Nephron (organoid): ENCODE measurements at regions not wholly inside any gene's neighbourhood (a gene's known extent, or its start where the extent isn't known, plus 50 kb on each side); places are given as distances from the start of the nearest gene placed in this dataset.

Experiments used
- H3K27ac Mint-ChIP-seq, 3 experiments: 2 replicates each; pipeline ENCODE4 v1.8.0; 2020; ENCODE audit warnings: mixed read lengths in 3 of 3, mild to moderate bottlenecking in 2 of 3, moderate library complexity in 1 of 3
- H3K27me3 Mint-ChIP-seq: 2 replicates; pipeline ENCODE4 v1.8.0; 2021; ENCODE audit warnings: low read depth, mild to moderate bottlenecking, moderate library complexity, mixed read lengths
- H3K36me3 Mint-ChIP-seq: 2 replicates; pipeline ENCODE4 v1.8.0; 2020; ENCODE audit warnings: low read depth, mixed read lengths
- H3K4me1 Mint-ChIP-seq: 2 replicates; pipeline ENCODE4 v1.8.0; 2020; ENCODE audit warnings: mixed read lengths
- H3K4me3 Mint-ChIP-seq, 3 experiments: 2 replicates each; pipeline ENCODE4 v1.8.0; 2020; ENCODE audit warnings: mild to moderate bottlenecking in 3 of 3, mixed read lengths in 3 of 3, moderate library complexity in 2 of 3
- H3K9me3 Mint-ChIP-seq: 2 replicates; pipeline ENCODE4 v1.8.0; 2020; ENCODE audit warnings: mixed read lengths
- TF ChIP-seq, protein P1 (sequence below), 3 experiments: fragments of 200-600 bp; sonication (generic); IDR thresholded peaks; one replicate each; pipeline ENCODE4 v1.5.0; 2021; ENCODE audit warnings: antibody characterized with exemption in 3 of 3; ENCODE audit not compliant: unreplicated experiment in 3 of 3

DNA sequence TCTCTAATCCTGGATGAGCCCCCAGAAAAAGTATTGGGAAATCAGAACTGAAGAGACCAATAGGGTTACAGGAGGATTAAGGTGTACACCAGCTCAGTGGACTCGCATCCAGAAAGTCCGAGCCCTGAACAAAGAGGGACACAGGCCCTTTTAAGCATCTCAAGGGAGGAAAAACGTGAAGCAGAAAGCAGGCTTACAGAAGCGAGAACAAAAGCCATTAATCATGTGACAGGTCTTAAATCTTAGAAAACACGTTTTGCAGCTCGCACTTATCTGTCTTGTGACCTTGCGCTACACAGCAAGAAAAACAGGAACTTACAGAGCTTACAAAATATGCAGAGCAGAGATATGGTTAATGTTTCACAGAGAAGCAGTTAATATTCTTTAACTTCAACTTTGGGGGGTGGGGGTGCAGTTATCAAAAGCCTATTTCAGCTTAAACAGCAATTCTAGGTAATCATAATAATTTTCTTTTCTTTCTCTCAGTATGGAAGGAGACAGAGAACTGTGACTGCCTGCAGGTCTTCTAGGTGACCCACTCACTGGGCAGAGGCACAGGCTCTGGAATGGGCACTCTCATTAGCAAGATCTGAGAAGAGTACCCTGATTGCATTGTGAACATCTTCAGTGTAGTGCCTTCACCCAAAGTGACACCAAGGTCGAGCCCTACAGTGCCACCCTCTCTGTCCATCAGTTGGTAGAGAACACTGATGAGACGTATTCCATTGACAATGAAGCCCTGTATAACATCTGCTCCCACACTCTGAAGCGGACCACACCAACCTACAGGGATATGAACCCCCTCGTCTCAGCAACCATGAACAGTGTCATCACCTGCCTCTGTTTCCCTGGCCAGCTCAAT lies 65.0 kb upstream of the MOCS1 start:
- Mint-ChIP-seq H3K4me1 (no peaks in the 10 kb centered on the region), H3K4me3 (no peak overlapping the region), H3K36me3 (peaks cover 6% of the 10 kb centered on the region), H3K9me3 (peaks cover 48% of the 10 kb centered on the region), H3K27ac (no peak overlapping the region), H3K27me3 (peaks cover 8% of the 10 kb centered on the region)
- TF ChIP-seq, protein P1, sequence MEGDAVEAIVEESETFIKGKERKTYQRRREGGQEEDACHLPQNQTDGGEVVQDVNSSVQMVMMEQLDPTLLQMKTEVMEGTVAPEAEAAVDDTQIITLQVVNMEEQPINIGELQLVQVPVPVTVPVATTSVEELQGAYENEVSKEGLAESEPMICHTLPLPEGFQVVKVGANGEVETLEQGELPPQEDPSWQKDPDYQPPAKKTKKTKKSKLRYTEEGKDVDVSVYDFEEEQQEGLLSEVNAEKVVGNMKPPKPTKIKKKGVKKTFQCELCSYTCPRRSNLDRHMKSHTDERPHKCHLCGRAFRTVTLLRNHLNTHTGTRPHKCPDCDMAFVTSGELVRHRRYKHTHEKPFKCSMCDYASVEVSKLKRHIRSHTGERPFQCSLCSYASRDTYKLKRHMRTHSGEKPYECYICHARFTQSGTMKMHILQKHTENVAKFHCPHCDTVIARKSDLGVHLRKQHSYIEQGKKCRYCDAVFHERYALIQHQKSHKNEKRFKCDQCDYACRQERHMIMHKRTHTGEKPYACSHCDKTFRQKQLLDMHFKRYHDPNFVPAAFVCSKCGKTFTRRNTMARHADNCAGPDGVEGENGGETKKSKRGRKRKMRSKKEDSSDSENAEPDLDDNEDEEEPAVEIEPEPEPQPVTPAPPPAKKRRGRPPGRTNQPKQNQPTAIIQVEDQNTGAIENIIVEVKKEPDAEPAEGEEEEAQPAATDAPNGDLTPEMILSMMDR (IDR thresholded peaks at IDR 0.05; ENCODE audit: unreplicated experiment in 3 of 3) = no peak

DNA sequence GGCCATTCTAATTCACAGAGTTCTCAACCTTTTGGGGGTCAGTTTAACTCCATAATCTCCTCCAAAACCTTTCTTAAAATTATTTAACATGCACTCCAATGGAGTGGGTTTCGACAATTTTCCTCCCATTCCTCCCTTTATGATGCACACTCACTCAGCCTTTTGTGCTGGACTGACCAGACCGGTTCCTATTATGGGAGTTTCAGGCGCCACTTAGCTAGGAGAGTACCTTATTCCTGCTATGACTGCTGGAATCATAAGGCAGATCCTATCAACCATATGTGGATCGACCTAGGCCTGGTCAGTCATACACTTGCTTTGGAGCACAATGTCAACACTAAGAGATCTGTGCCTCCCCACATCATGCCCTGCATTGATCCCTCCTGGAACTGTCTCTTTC lies 63.9 kb upstream of the MOCS1 start:
- H3K4me3 Mint-ChIP-seq = no peak overlapping the region
- H3K36me3 Mint-ChIP-seq = peaks cover 6% of the 10 kb centered on the region
- peaks cover 50% of the 10 kb centered on the region for H3K9me3 Mint-ChIP-seq
- TF ChIP-seq, protein P1 (IDR thresholded peaks at IDR 0.05; ENCODE audit: unreplicated experiment in 3 of 3) = no peak
- H3K27ac Mint-ChIP-seq = no peak overlapping the region
- peaks cover 9% of the 10 kb centered on the region for H3K27me3 Mint-ChIP-seq
- H3K4me1 Mint-ChIP-seq = no peaks in the 10 kb centered on the region

DNA sequence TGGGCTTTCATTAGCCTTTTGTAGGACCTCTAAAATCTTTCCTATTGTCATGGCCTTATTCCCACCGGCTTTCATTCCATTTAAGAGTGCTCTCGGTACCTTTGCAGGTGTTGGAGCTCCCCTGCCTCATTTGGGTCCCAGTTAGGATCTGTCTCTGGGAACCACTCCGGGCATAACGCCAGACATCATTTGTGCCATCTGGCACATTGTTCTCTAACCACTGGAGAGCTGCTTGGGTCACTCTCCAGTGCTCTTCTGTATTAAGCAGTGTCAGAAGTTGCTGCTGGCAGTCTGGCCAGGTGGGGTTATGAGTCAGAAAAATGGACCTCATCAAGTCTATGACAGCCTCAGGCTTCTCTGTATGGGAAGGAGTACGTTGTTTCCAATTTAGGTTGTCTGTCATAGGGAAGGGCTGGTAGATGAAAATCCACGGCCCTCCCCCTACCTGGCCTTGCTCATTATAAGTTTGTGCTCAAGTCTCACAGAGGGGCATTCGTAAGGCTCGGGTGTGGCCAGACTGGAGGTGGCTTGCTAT lies 62.9 kb upstream of the MOCS1 start:
- H3K27me3 Mint-ChIP-seq = peaks cover 12% of the 10 kb centered on the region
- no peak overlapping the region for H3K27ac Mint-ChIP-seq
- no peak overlapping the region for H3K4me3 Mint-ChIP-seq
- H3K36me3 Mint-ChIP-seq = peaks cover 11% of the 10 kb centered on the region
- no peaks in the 10 kb centered on the region for H3K4me1 Mint-ChIP-seq
- H3K9me3 Mint-ChIP-seq = peaks cover 58% of the 10 kb centered on the region
- TF ChIP-seq, protein P1 (IDR thresholded peaks at IDR 0.05; ENCODE audit: unreplicated experiment in 3 of 3) = no peak

DNA sequence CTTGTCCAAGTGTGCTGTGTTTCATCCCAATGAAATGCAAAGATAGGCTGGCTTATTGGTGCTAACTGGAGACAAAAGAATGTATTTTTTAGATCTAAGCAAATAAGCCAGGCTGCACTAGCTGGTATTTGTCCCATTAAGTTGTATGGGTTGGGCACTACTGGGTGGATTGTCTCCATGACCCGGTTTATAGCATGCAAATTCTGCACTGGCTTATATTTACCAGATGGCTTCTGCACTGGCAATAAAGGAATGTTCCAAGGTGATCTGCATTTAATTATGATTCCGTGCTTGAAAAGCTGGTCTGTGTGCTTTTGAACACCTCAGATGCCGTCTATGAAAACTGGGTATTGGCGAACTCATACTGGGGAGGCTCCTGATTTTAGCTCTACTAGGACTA lies 61.4 kb upstream of the MOCS1 start:
- Mint-ChIP-seq H3K27ac (no peak overlapping the region), H3K4me1 (no peaks in the 10 kb centered on the region), H3K9me3 (peaks cover 55% of the 10 kb centered on the region), H3K27me3 (peaks cover 12% of the 10 kb centered on the region), H3K4me3 (no peak overlapping the region), H3K36me3 (peaks cover 11% of the 10 kb centered on the region)
- TF ChIP-seq, protein P1 (IDR thresholded peaks at IDR 0.05; ENCODE audit: unreplicated experiment in 3 of 3) = no peak

DNA sequence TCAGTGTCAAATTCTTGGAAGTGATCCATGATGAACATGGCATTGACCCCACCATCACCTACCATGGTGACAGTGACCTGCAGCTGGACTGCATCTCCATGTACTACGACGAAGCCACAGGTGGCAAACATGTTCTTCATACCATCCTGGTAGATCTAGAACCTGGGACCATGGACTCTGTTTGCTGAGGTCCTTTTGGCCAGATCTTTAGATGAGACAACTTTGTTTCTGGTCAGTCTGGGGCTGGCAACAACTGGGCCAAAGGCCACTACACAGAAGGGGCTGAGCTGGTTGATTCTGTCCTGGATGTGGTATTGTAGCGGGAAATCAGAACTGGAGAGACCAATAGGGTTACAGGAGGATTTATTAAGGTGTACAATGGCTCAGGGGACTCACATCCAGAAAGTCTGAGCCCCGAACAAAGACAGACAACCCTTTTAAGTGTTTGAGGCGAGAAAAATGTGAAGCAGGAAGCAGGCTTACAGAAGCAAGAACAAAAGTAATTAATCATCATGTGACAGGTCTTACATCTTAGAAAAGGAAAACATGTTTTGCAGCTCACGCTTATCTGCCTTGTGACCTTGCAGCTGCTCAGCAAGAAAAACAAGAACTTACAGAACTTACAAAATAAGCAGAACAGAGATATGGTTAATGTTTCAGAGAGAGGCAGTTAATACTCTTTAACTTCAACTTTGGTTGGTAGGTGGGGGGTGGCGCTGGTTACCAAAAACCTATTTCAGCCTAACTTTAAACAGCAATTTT lies 58.8 kb upstream of the MOCS1 start:
- Mint-ChIP-seq H3K4me1 (no peaks in the 10 kb centered on the region), H3K27ac (no peak overlapping the region), H3K27me3 (peaks cover 4% of the 10 kb centered on the region), H3K36me3 (peaks cover 6% of the 10 kb centered on the region), H3K9me3 (peaks cover 33% of the 10 kb centered on the region), H3K4me3 (no peak overlapping the region)
- TF ChIP-seq, protein P1 (IDR thresholded peaks at IDR 0.05; ENCODE audit: unreplicated experiment in 3 of 3) = no peak
